ENCODE measurements at regions not wholly inside any gene's neighbourhood (a gene's known extent, or its start where the extent isn't known, plus 50 kb on each side); places are given as distances from the start of the nearest gene placed in this dataset.

- no peak for DNase-seq
Observed at GRCh38 chr22:27405672-27406388, 395.7 kb downstream of the MN1 start.

GRCh38 chr22:27406389-27406861, 395.1 kb downstream of the MN1 start:
- DNase-seq: no peak

DNA sequence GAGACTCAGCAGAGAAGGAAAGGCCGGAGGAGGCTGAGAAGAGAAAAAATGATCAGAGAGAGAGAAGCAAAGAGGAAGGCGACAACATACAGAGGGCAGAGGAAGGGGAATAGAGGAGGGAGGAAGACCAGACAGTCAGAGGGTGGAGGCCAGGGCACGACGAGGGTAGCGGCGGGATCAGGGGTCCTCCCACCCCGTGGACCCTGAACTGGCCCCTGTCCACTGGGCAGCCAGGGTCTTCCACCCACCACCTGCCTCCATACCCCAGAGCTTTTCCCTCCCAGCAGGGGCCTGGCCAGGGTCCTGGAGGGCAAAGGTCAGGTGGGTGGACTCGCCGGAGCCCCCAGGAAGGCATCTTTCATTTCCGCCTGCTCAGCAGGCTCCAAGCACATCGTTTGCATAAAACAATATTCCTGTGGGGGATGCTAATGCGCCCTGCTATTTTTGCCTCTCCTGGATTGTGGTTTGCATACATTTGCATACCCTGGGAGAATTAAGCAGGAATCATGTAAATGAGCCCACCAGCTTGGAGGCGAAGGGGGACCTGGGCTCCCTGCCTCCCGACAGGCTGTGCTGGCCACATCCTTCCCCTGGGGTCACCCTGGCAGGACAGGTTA, 394.1 kb downstream of the MN1 start:
- DNase-seq: no peak

- no peak for DNase-seq
Observed at GRCh38 chr22:27408068-27408467, 393.5 kb downstream of the MN1 start.

- DNase-seq: no peak
Observed at GRCh38 chr22:27409299-27409698, 392.3 kb downstream of the MN1 start.

DNA sequence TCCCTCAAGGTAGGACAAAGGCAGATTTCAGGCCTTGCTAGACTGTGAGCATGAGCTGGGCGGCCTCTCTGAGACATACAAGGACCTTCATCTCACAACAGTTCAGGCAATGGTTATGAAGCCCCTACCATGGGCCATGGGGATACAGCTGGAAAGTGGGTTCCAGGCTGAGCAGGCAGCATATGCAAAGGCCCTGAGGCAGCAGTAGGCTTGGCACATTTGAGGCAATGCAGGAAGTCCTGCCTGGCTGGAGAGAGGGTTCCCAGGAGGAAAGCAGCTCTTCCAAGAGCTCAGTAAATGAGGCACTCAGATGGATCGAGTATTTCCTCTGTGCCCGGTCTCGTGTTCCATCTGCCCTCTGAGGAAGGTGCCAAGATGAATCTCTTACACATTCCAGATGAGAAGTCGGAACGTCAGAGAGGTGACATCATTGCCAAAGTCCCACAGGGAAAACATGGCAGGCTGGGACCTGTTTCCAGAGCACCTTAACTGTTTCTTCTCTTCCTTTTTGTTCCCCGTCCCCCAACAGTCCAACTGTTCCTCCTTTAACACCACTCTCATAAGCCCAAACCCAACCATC, 388.6 kb downstream of the MN1 start:
- DNase-seq: no peak

GRCh38 chr22:27413702-27414101, 387.9 kb downstream of the MN1 start:
- DNase-seq: no peak

- DNase-seq: no peak
Observed at GRCh38 chr22:27416511-27417420, 384.8 kb downstream of the MN1 start.

DNA sequence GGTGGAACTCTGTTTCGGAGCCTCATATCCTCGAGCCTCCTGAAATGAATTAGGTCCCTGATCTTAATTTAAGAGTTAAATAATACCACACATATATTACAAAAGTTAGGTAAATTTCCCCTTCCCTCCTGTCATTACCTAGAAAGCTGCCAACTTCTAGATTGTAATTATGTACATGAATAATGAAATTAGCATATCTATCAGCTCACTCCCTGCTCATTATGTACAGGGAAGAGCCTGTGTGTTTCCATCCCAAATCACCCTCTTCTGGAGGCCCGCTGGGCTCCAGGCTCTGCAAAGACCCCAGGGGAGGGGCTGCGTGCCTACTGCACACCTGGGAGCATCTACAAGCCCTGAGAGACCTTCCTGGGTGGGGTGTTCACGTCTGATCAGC, 384.1 kb downstream of the MN1 start:
- DNase-seq: no peak

GRCh38 chr22:27418261-27418660, 383.3 kb downstream of the MN1 start:
- DNase-seq: no peak

- DNase-seq: no peak
Observed at GRCh38 chr22:27419473-27419872, 382.1 kb downstream of the MN1 start.

DNA sequence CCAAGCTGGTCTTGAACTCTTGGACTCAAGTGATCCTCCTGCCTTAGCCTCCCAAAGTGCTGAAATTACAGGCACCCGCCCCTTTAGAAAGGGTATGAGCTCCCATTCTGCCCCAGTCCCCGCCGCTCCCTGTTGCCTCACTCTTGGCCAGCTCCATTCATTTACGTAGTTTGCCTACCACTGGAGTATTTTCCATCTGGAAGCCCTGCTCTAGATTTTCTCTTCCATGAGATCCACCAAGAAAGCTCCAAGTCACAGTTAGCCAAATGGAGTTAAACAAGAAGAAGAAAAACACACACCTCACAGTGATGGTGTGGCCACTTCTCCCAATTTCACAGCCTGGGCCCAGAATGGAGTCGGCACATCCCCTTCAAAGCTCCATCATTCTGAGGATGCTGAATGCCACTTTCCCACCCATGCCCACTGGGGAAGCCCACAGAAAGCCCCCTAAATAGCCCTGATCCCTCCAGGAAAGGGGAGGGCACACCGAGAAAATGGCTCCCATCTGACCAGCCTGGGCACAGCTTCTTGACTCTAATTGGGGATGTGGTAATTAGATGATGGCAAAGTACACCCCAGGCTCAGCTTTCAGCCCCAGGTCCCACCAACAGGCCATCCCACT, 381.2 kb downstream of the MN1 start:
- DNase-seq: no peak

GRCh38 chr22:27420817-27421361, 380.7 kb downstream of the MN1 start:
- no peak for DNase-seq

GRCh38 chr22:27422442-27422841, 379.1 kb downstream of the MN1 start:
- DNase-seq: no peak

- no peak for DNase-seq
Observed at GRCh38 chr22:27424319-27424718, 377.2 kb downstream of the MN1 start.

- DNase-seq: no peak
Observed at GRCh38 chr22:27429476-27429875, 372.1 kb downstream of the MN1 start.

GRCh38 chr22:27431081-27431480, 370.5 kb downstream of the MN1 start:
- no peak for DNase-seq

DNA sequence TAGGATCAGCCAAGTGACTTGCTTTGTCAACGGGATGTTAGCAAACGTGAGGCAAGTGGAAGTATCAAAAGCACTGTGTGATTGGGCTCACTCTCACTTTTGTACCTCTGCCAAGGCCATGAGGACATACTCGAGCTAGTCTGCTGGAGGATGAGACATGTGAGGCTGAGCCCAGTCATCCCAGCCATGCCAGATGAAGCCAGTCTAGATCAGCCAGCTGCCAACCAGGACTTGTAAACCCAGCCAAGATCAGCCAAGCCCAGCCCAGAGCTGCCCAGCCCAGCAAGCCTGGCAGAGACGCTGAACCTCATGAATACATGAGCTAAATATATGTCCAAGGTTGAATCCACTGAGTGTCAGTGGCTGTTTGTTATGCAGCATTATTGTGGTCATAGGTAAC, 369.7 kb downstream of the MN1 start:
- DNase-seq: no peak

DNA sequence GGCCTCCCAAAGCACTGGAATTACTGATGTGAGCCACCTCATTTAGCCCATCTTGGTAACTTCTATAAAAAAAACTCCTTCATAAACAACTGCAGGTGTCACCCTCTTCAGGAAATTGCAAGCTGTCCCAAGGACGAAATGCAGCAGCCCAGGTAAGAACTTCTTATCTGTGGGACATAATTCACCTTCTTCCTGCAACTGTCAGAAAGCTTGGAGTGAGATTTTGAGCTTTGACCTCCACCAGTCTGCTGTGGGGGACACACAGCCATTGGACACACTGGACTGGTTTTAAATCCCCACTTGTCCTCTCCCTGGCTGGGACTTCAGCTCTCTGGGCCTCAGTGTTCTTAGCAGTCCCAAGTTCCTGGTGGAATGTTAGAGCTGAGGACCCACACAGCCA, 368.5 kb downstream of the MN1 start:
- no peak for DNase-seq

GRCh38 chr22:27433585-27434190, 367.9 kb downstream of the MN1 start:
- no peak for DNase-seq

DNA sequence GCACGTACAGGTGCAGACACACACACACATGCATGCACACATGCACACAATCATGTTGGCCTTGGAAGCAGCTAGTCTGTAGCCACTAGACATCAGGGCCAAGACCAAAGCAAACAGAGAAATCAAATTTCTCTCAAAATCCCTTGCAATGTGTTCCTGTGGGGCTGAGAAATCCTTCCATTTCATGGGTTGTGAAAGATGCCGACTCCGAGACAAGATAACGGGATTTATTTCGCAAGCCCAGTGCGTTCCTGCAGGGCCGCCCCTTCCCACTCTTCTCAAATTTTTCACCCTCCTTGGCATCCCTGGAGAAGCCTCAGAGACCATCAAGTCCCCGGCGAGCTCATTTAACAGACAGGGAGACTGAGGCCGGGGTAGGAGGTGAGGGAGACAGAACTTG, 366.7 kb downstream of the MN1 start:
- DNase-seq: no peak

All from CD4-positive, alpha-beta T cell treated with Interleukin-21 for 1 hour (primary cell).